IMR-90 (cell line): ENCODE measurements at regions not wholly inside any gene's neighbourhood (a gene's known extent, or its start where the extent isn't known, plus 50 kb on each side); places are given as distances from the start of the nearest gene placed in this dataset.

Experiments
- ATAC-seq: fragments of 200-7000 bp; cut with Tn5 transposase; 2 replicates; pipeline ENCODE4 v1.9.1; 2020; ENCODE audit warnings: low read depth, mild to moderate bottlenecking, moderate library complexity
- BruUV-seq: library from RNA; stranded (reverse); fragments of 400-500 nt; replicated peaks from 2 replicates; lab custom pipeline; 2021; lab: Mats Ljungman, UMichigan
- CTCF ChIA-PET: fragments of 300-600 bp; formaldehyde crosslinking; extraction: SDS; loops from one replicate; lab custom pipeline; 2021; ENCODE audit warnings: antibody characterized with exemption; lab: Yijun Ruan, JAX
- POLR2A ChIA-PET: fragments of 300-600 bp; sonication (Branson Sonifier 250); formaldehyde crosslinking; loops from one replicate; lab custom pipeline; 2022; ENCODE audit warnings: antibody characterized with exemption; ENCODE audit not compliant: unreplicated experiment; lab: Charles Lee
- DNase-seq: peaks from one replicate; pipeline ENCODE4 v3.0.0; 2013
- H2AFZ ChIP-seq: replicated peaks from 2 replicates; pipeline ENCODE3; 2013; ENCODE audit warnings: low read length, mild to moderate bottlenecking; ENCODE audit not compliant: poor library complexity
- H2AK5ac ChIP-seq: 2 replicates; pipeline ENCODE4 v1.6.1; 2013; ENCODE audit warnings: low read depth, low read length, inconsistent platforms
- H2AK9ac ChIP-seq: replicated peaks from 2 replicates; pipeline ENCODE3; 2013; ENCODE audit warnings: mild to moderate bottlenecking, low read depth, low read length, moderate library complexity; ENCODE audit not compliant: poor library complexity
- H2BK120ac ChIP-seq: 2 replicates; pipeline ENCODE4 v1.6.1; 2013; ENCODE audit warnings: low read depth, low read length, inconsistent platforms
- H2BK15ac ChIP-seq: 3 replicates; pipeline ENCODE4 v1.6.1; 2013; ENCODE audit warnings: low read depth, low read length, inconsistent platforms
- H2BK20ac ChIP-seq: 2 replicates; pipeline ENCODE4 v1.6.1; 2013; ENCODE audit warnings: low read depth, mild to moderate bottlenecking, inconsistent platforms, low read length, moderate library complexity
- H2BK5ac ChIP-seq: 2 replicates; pipeline ENCODE4 v1.6.1; 2013; ENCODE audit warnings: mild to moderate bottlenecking, low read depth, low read length, inconsistent platforms; ENCODE audit not compliant: poor library complexity, severe bottlenecking
- H3K14ac ChIP-seq: replicated peaks from 2 replicates; pipeline ENCODE4 v1.6.1; 2013; ENCODE audit warnings: low read depth, low read length, inconsistent platforms
- H3K18ac ChIP-seq: 2 replicates; pipeline ENCODE4 v1.6.1; 2013; ENCODE audit warnings: low read depth, low read length, control low read depth
- H3K23ac ChIP-seq: 2 replicates; pipeline ENCODE4 v1.6.1; 2013; ENCODE audit warnings: low read depth, low read length, inconsistent platforms
- H3K27ac ChIP-seq: 2 replicates; pipeline ENCODE4 v1.5.1; 2013; ENCODE audit warnings: mild to moderate bottlenecking, control low read depth, low read length; ENCODE audit not compliant: insufficient read depth
- H3K27me3 ChIP-seq: 2 replicates; pipeline ENCODE4 v1.6.1; 2013; ENCODE audit warnings: low read length; ENCODE audit not compliant: control insufficient read depth, insufficient read depth
- H3K36me3 ChIP-seq: 2 replicates; pipeline ENCODE4 v1.6.1; 2013; ENCODE audit warnings: low read length, mixed read lengths; ENCODE audit not compliant: control insufficient read depth, insufficient read depth
- H3K4ac ChIP-seq: 2 replicates; pipeline ENCODE4 v1.6.1; 2013; ENCODE audit warnings: low read depth, low read length, inconsistent platforms
- H3K4me1 ChIP-seq: 2 replicates; pipeline ENCODE4 v1.6.1; 2013; ENCODE audit warnings: low read length, mixed read lengths; ENCODE audit not compliant: control insufficient read depth, insufficient read depth
- H3K4me2 ChIP-seq: 2 replicates; pipeline ENCODE4 v1.6.1; 2013; ENCODE audit warnings: low read depth, mild to moderate bottlenecking, control low read depth, low read length, moderate library complexity
- H3K4me3 ChIP-seq: 2 replicates; pipeline ENCODE4 v1.5.1; 2013; ENCODE audit warnings: low read depth, mild to moderate bottlenecking, control low read depth, low read length, moderate library complexity; ENCODE audit not compliant: insufficient read depth
- H3K56ac ChIP-seq: 2 replicates; pipeline ENCODE4 v1.6.1; 2013; ENCODE audit warnings: low read length, inconsistent platforms; ENCODE audit not compliant: insufficient read depth; ENCODE audit errors: extremely low read depth
- H3K79me1 ChIP-seq, 2 experiments: 2 replicates each; pipeline ENCODE4 v1.6.1; 2013; ENCODE audit warnings: low read length in 2 of 2, inconsistent platforms in 1 of 2, low read depth in 1 of 2
- H3K9ac ChIP-seq: 2 replicates; pipeline ENCODE4 v1.6.1; 2013; ENCODE audit warnings: low read depth, low read length, control low read depth
- H3K9me1 ChIP-seq: 2 replicates; pipeline ENCODE4 v1.6.1; 2013; ENCODE audit warnings: low read length, inconsistent platforms; ENCODE audit not compliant: insufficient read depth
- H3K9me3 ChIP-seq: 2 replicates; pipeline ENCODE4 v1.6.1; 2013; ENCODE audit warnings: low read length; ENCODE audit not compliant: control insufficient read depth, insufficient read depth
- H4K20me1 ChIP-seq: 2 replicates; pipeline ENCODE4 v1.6.1; 2013; ENCODE audit warnings: low read length, inconsistent platforms; ENCODE audit not compliant: insufficient read depth
- H4K5ac ChIP-seq: 2 replicates; pipeline ENCODE4 v1.6.1; 2013; ENCODE audit warnings: mild to moderate bottlenecking, low read depth, low read length, control low read depth
- H4K8ac ChIP-seq, 2 experiments: 2 replicates each; pipeline ENCODE4 v1.6.1; 2013; ENCODE audit warnings: low read depth in 2 of 2, low read length in 2 of 2, control low read depth in 1 of 2, inconsistent platforms in 1 of 2
- H4K91ac ChIP-seq: 2 replicates; pipeline ENCODE4 v1.6.1; 2013; ENCODE audit warnings: low read depth, low read length, inconsistent platforms; ENCODE audit not compliant: insufficient read depth
- BHLHE40 ChIP-seq: fragments of 150-350 bp; IDR thresholded peaks from 2 replicates; pipeline ENCODE4 v1.6.1; 2016; ENCODE audit warnings: mild to moderate bottlenecking, low read depth, low read length
- CEBPB ChIP-seq: IDR thresholded peaks from 2 replicates; pipeline ENCODE4 v1.6.1; 2012; ENCODE audit warnings: low read depth, low read length, improper control_type of control experiment
- CHD1 ChIP-seq: IDR thresholded peaks from 2 replicates; pipeline ENCODE4 v1.6.1; 2012; ENCODE audit warnings: low read depth, low read length, improper control_type of control experiment
- CTCF ChIP-seq: conservative IDR thresholded peaks from 2 replicates; pipeline ENCODE4 v1.5.1; 2012; ENCODE audit warnings: mild to moderate bottlenecking, low read depth, low read length, improper control_type of control experiment
- ELK1 ChIP-seq: fragments of 150-350 bp; IDR thresholded peaks from 2 replicates; pipeline ENCODE4 v1.6.1; 2016; ENCODE audit warnings: low read depth, mild to moderate bottlenecking, low read length, moderate library complexity, borderline replicate concordance
- FOS ChIP-seq: fragments of 150-350 bp; IDR thresholded peaks from 2 replicates; pipeline ENCODE4 v1.6.1; 2016; ENCODE audit warnings: low read depth, low read length
- MAFK ChIP-seq: IDR thresholded peaks from 2 replicates; pipeline ENCODE4 v1.6.1; 2012; ENCODE audit warnings: low read depth, low read length, improper control_type of control experiment
- MAZ ChIP-seq: IDR thresholded peaks from 2 replicates; pipeline ENCODE4 v1.6.1; 2012; ENCODE audit warnings: low read depth, mild to moderate bottlenecking, low read length, improper control_type of control experiment, moderate library complexity, borderline replicate concordance
- MXI1 ChIP-seq: IDR thresholded peaks from 2 replicates; pipeline ENCODE4 v1.6.1; 2012; ENCODE audit warnings: low read depth, mild to moderate bottlenecking, low read length, moderate library complexity, borderline replicate concordance
- NFE2L2 ChIP-seq: fragments of 150-350 bp; IDR thresholded peaks from 2 replicates; pipeline ENCODE4 v1.6.1; 2016; ENCODE audit warnings: low read depth, mild to moderate bottlenecking, low read length
- POLR2A ChIP-seq: IDR thresholded peaks from 2 replicates; pipeline ENCODE4 v1.6.1; 2012; ENCODE audit warnings: mild to moderate bottlenecking, low read depth, low read length
- RAD21 ChIP-seq: IDR thresholded peaks from 2 replicates; pipeline ENCODE4 v1.6.1; 2012; ENCODE audit warnings: low read length, improper control_type of control experiment
- RCOR1 ChIP-seq: IDR thresholded peaks from 2 replicates; pipeline ENCODE4 v1.6.1; 2012; ENCODE audit warnings: mild to moderate bottlenecking, low read length, improper control_type of control experiment; ENCODE audit not compliant: insufficient replicate concordance
- RFX5 ChIP-seq: IDR thresholded peaks from 2 replicates; pipeline ENCODE4 v1.8.0; 2012; ENCODE audit warnings: low read depth, mild to moderate bottlenecking, low read length, moderate library complexity
- SMC3 ChIP-seq: fragments of 150-350 bp; IDR thresholded peaks from 2 replicates; pipeline ENCODE4 v1.6.1; 2016; ENCODE audit warnings: low read depth, mild to moderate bottlenecking, antibody characterized with exemption, low read length, moderate library complexity
- USF2 ChIP-seq: fragments of 150-350 bp; IDR thresholded peaks from 2 replicates; pipeline ENCODE4 v1.6.1; 2017; ENCODE audit warnings: mild to moderate bottlenecking, antibody characterized with exemption, low read length, low read depth
- WGBS, 2 experiments: methylation state at CpG; one replicate each; pipeline versions ENCODE4 v1.1.5 to v1.1.7; 2013; ENCODE audit warnings: missing lambda C conversion rate in 2 of 2; ENCODE audit not compliant: insufficient read length in 1 of 2; ENCODE audit errors: extremely low coverage in 2 of 2; 5-methylcytosine and 5-hydroxymethylcytosine counted together
- dilution Hi-C: fragments of 300-500 bp; cut with HindIII; formaldehyde crosslinking; loops from one replicate; pipeline ENCODE4 v1.14.3; 2018; ENCODE audit warnings: low sequenced_read_pairs; ENCODE audit not compliant: unreplicated experiment
- in situ Hi-C: fragments of 300-500 bp; cut with MboI; formaldehyde crosslinking; loops from 3 replicates; pipeline ENCODE4 v1.14.3; 2019; ENCODE audit warnings: low sequenced_read_pairs, inconsistent platforms, mixed read lengths
- intact Hi-C: fragments of 100-400 bp; cut with micrococcal nuclease; formaldehyde crosslinking; loops from 2 replicates; pipeline ENCODE4 v1.10.0; 2022

GRCh38 chr6:49342410-49342809 lies 120.6 kb downstream of the MMUT start:
- no peak overlapping the region for H3K27ac ChIP-seq
- H2BK5ac ChIP-seq: no peak overlapping the region
- peak overlapping the region; percentile 7 for H2AFZ ChIP-seq
- 81% methylated on average over 3 of the region's 6 CpGs; no CpG with 5 or more reads in 1 of the 2 experiments for WGBS, 2 experiments
- DNase-seq (no peak), ATAC-seq (no peak)
- H3K9me3 ChIP-seq: no peaks in the 10 kb centered on the region
- no peak overlapping the region for H2BK20ac ChIP-seq
- H3K23ac ChIP-seq: no peak overlapping the region
- in situ Hi-C loops: no loop called here
- intact Hi-C loops: no loop called here
- no peak overlapping the region for H3K14ac ChIP-seq
- no peak overlapping the region for H4K5ac ChIP-seq
- H3K27me3 ChIP-seq: no peaks in the 10 kb centered on the region
- H4K91ac ChIP-seq: no peak overlapping the region
- CTCF ChIA-PET: no interaction called here
- no peak for TF ChIP-seq USF2
- TF ChIP-seq NFE2L2: no peak
- TF ChIP-seq RFX5: no peak
- no peak for TF ChIP-seq BHLHE40
- no peak for TF ChIP-seq MXI1
- no peak for TF ChIP-seq RAD21
- TF ChIP-seq FOS: no peak
- no peak for TF ChIP-seq ELK1
- no peak for TF ChIP-seq CEBPB
- no peak for TF ChIP-seq CHD1
- TF ChIP-seq RCOR1: no peak
- no peak for TF ChIP-seq MAZ
- TF ChIP-seq POLR2A: no peak
- no peak for TF ChIP-seq CTCF
- no peak for TF ChIP-seq MAFK
- no peak for TF ChIP-seq SMC3
- no peak overlapping the region for H2BK15ac ChIP-seq
- no peak overlapping the region for H3K9ac ChIP-seq
- no peak overlapping the region for H2AK5ac ChIP-seq
- H3K56ac ChIP-seq: no peak overlapping the region
- H3K4me1 ChIP-seq: peaks cover 2% of the 10 kb centered on the region; the same call in 1 of the 2 replicates
- no peak overlapping the region for H4K8ac ChIP-seq
- no peak overlapping the region for H3K18ac ChIP-seq
- no peak overlapping the region for H2BK120ac ChIP-seq
- no peaks in the 10 kb centered on the region for H4K20me1 ChIP-seq
- H3K36me3 ChIP-seq: no peaks in the 10 kb centered on the region
- POLR2A ChIA-PET: no interaction called here
- H3K79me1 ChIP-seq: no peaks in the 10 kb centered on the region
- no peak overlapping the region for H3K4me2 ChIP-seq
- H2AK9ac ChIP-seq: no peak overlapping the region
- H3K4me3 ChIP-seq: no peak overlapping the region
- dilution Hi-C loops: no loop called here
- no TSS peak for BruUV-seq
- H3K4ac ChIP-seq: no peak overlapping the region
- H3K9me1 ChIP-seq: no peaks in the 10 kb centered on the region
